ENCODE measurements at regions not wholly inside any gene's neighbourhood (a gene's known extent, or its start where the extent isn't known, plus 50 kb on each side); places are given as distances from the start of the nearest gene placed in this dataset.

GRCh38 chr2:145410086-145410485, 890.2 kb upstream of the ZEB2 start (continued):
- no peak for TF ChIP-seq ZNF462 (CRISPR knock-in tag; IDR thresholded peaks at IDR 0.05)

- Histone ChIP-seq H3K27me3 (ENCODE audit: insufficient read depth) (no peaks in the 10 kb centered on the region), H3K27ac (ENCODE audit: low read depth) (no peak overlapping the region), H4K20me1 (replicated peaks; ENCODE audit: insufficient read depth) (no peaks in the 10 kb centered on the region), H3K79me2 (replicated peaks; ENCODE audit: insufficient read depth) (no peaks in the 10 kb centered on the region), H3K4me1 (ENCODE audit: insufficient read depth) (no peaks in the 10 kb centered on the region), H3K9me2 (ENCODE audit: insufficient read depth) (0 out of 2 replicates have a peak, but pooled peaks cover 4% of the 10 kb centered on the region), H2AFZ (no peak overlapping the region), H3K4me2 (no peak overlapping the region), H3F3A (replicated peaks; ENCODE audit: low read depth) (no peaks in the 10 kb centered on the region), H3K4me3 (no peak overlapping the region), H3K36me3 (ENCODE audit: insufficient read depth) (no peaks in the 10 kb centered on the region)
- no peaks in the 10 kb centered on the region for H3K27me3 Mint-ChIP-seq (ENCODE audit: insufficient read depth, low read depth, poor library complexity)
- no peaks in the 10 kb centered on the region for H3K4me1 Mint-ChIP-seq
- H3K36me3 Mint-ChIP-seq (ENCODE audit: low read depth): no peaks in the 10 kb centered on the region; the same call in 2 of the 3 replicates
- H3K27ac Mint-ChIP-seq: no peak overlapping the region
- DNase-seq (ENCODE audit: low spot score): no peak
- ATAC-seq: no peak
- no peak for TF ChIP-seq ZNF331 (CRISPR knock-in tag; IDR thresholded peaks at IDR 0.05; ENCODE audit: low read depth)
- H3K4me3 Mint-ChIP-seq: no peak overlapping the region
- no peaks in the 10 kb centered on the region; the same call in 2 of the 3 replicates for H3K9me3 Mint-ChIP-seq
Observed at GRCh38 chr2:145408980-145409379, 889.1 kb upstream of the ZEB2 start.

GRCh38 chr2:145404690-145405089, 884.8 kb upstream of the ZEB2 start:
- no peak for DNase-seq (ENCODE audit: low spot score)
- Histone ChIP-seq H3K4me3 (no peak overlapping the region), H3K4me2 (no peak overlapping the region), H3K36me3 (ENCODE audit: insufficient read depth) (no peaks in the 10 kb centered on the region), H4K20me1 (replicated peaks; ENCODE audit: insufficient read depth) (no peaks in the 10 kb centered on the region), H2AFZ (no peak overlapping the region), H3K4me1 (ENCODE audit: insufficient read depth) (no peaks in the 10 kb centered on the region), H3K79me2 (replicated peaks; ENCODE audit: insufficient read depth) (no peaks in the 10 kb centered on the region), H3F3A (replicated peaks; ENCODE audit: low read depth) (no peaks in the 10 kb centered on the region), H3K9me2 (ENCODE audit: insufficient read depth) (0 out of 2 replicates have a peak, but pooled peaks cover 2% of the 10 kb centered on the region), H3K27ac (ENCODE audit: low read depth) (no peak overlapping the region), H3K27me3 (ENCODE audit: insufficient read depth) (no peaks in the 10 kb centered on the region)
- H3K9me3 Mint-ChIP-seq: no peaks in the 10 kb centered on the region
- no peak for ATAC-seq
- no peak overlapping the region for H3K27ac Mint-ChIP-seq
- no peaks in the 10 kb centered on the region for H3K27me3 Mint-ChIP-seq (ENCODE audit: insufficient read depth, low read depth, poor library complexity)
- H3K4me1 Mint-ChIP-seq: no peaks in the 10 kb centered on the region
- H3K36me3 Mint-ChIP-seq (ENCODE audit: low read depth): no peaks in the 10 kb centered on the region
- H3K4me3 Mint-ChIP-seq: no peak overlapping the region
- TF ChIP-seq ZNF462 (CRISPR knock-in tag; IDR thresholded peaks at IDR 0.05): no peak
- TF ChIP-seq ZNF114 (CRISPR knock-in tag; IDR thresholded peaks at IDR 0.05): no peak
- no peak for TF ChIP-seq POLR2AphosphoS5 (IDR thresholded peaks at IDR 0.05; ENCODE audit: low read depth)

Data from GM23338 (cell line).